Left renal cortex interstitium (tissue), 4 donors: ENCODE measurements at regions not wholly inside any gene's neighbourhood (a gene's known extent, or its start where the extent isn't known, plus 50 kb on each side); places are given as distances from the start of the nearest gene placed in this dataset.

Experiments
- DNase-seq, 4 donors: peaks; one replicate each; pipeline ENCODE4 v3.0.0-alpha.2; 2013; ENCODE audit warnings: low read depth in 4 of 4, low spot score in 2 of 4, missing footprints in 1 of 4

GRCh38 chr20:24812373-24812772 is 136.7 kb upstream of the CST7 start:
- DNase-seq, result no peak

- DNase-seq, result no peak
Observed at GRCh38 chr20:24813080-24813479, 136.0 kb upstream of the CST7 start.

GRCh38 chr20:24813496-24813895 is 135.6 kb upstream of the CST7 start:
- no peak for DNase-seq

- DNase-seq, result no peak
Observed at GRCh38 chr20:24813936-24814335, 135.1 kb upstream of the CST7 start.

GRCh38 chr20:24814556-24815195 is 134.4 kb upstream of the CST7 start:
- no peak for DNase-seq

- no peak for DNase-seq
Observed at GRCh38 chr20:24815196-24815815, 133.8 kb upstream of the CST7 start.

GRCh38 chr20:24815931-24816330 is 133.1 kb upstream of the CST7 start:
- no peak for DNase-seq

GRCh38 chr20:24816431-24816830 is 132.6 kb upstream of the CST7 start:
- no peak for DNase-seq

- no peak for DNase-seq
Observed at GRCh38 chr20:24816907-24817306, 132.2 kb upstream of the CST7 start.

GRCh38 chr20:24817351-24817750 is 131.7 kb upstream of the CST7 start:
- no peak for DNase-seq

GRCh38 chr20:24818056-24818455 is 131.0 kb upstream of the CST7 start:
- DNase-seq, result no peak

GRCh38 chr20:24819331-24819965 is 129.6 kb upstream of the CST7 start:
- DNase-seq, result no peak

- DNase-seq, result no peak
Observed at GRCh38 chr20:24820345-24820744, 128.7 kb upstream of the CST7 start.

GRCh38 chr20:24821391-24821790 is 127.7 kb upstream of the CST7 start:
- no peak for DNase-seq

GRCh38 chr20:24823176-24823784 is 125.8 kb upstream of the CST7 start:
- no peak for DNase-seq

- DNase-seq, result no peak
Observed at GRCh38 chr20:24823989-24824693, 124.9 kb upstream of the CST7 start.

- DNase-seq, result no peak
Observed at GRCh38 chr20:24825591-24825990, 123.5 kb upstream of the CST7 start.

GRCh38 chr20:24827603-24828295 is 121.3 kb upstream of the CST7 start:
- no peak for DNase-seq

- no peak for DNase-seq
Observed at GRCh38 chr20:24828992-24829648, 119.9 kb upstream of the CST7 start.
